PFSK-1 (cell line): ENCODE measurements at regions not wholly inside any gene's neighbourhood (a gene's known extent, or its start where the extent isn't known, plus 50 kb on each side); places are given as distances from the start of the nearest gene placed in this dataset.

ENCODE experiments used
- FOXP2 ChIP-seq: optimal IDR thresholded peaks from 2 replicates; pipeline ENCODE3; 2011; ENCODE audit warnings: borderline replicate concordance, control low read depth, inconsistent platforms; ENCODE audit not compliant: insufficient read depth; ENCODE audit errors: extremely low read length, extremely low read depth
- POLR2AphosphoS5 ChIP-seq: IDR thresholded peaks from 2 replicates; pipeline ENCODE4 v1.6.1; 2012; ENCODE audit warnings: low read depth, mild to moderate bottlenecking, control low read depth, low read length, moderate library complexity
- REST ChIP-seq, 2 experiments: IDR thresholded peaks; 2 replicates each; pipeline versions ENCODE4 v1.6.1 to v1.8.0; 2011 to 2012; ENCODE audit warnings: low read depth in 2 of 2, low read length in 2 of 2, control low read depth in 1 of 2, inconsistent platforms in 1 of 2, mild to moderate bottlenecking in 1 of 2, moderate library complexity in 1 of 2; ENCODE audit not compliant: insufficient read depth in 1 of 2
- SIN3A ChIP-seq: IDR thresholded peaks from 2 replicates; pipeline ENCODE4 v1.6.1; 2012; ENCODE audit warnings: mild to moderate bottlenecking, low read length, moderate library complexity, borderline replicate concordance; ENCODE audit not compliant: insufficient read depth
- TAF1 ChIP-seq: IDR thresholded peaks from 2 replicates; pipeline ENCODE4 v1.6.1; 2012; ENCODE audit warnings: low read length, control low read depth, borderline replicate concordance; ENCODE audit not compliant: insufficient read depth

- no peak for TF ChIP-seq POLR2AphosphoS5
- TF ChIP-seq TAF1, result no peak
- TF ChIP-seq FOXP2, result no peak
- TF ChIP-seq SIN3A, result no peak
- TF ChIP-seq REST (IDR thresholded peaks at IDR 0.05; ENCODE audit: insufficient read depth in 1 of 2, low read depth in 2 of 2, low read length in 2 of 2), result no peak
These were observed 161.1 kb upstream of the GRK3 start for GRCh38 chr22:25403284-25403810.

- TF ChIP-seq SIN3A, result no peak
- TF ChIP-seq POLR2AphosphoS5, result no peak
- TF ChIP-seq FOXP2, result no peak
- TF ChIP-seq REST (IDR thresholded peaks at IDR 0.05; ENCODE audit: insufficient read depth in 1 of 2, low read depth in 2 of 2, low read length in 2 of 2), result no peak
- no peak for TF ChIP-seq TAF1
These were observed 160.5 kb upstream of the GRK3 start for GRCh38 chr22:25403811-25404471.

GRCh38 chr22:25404556-25404927 lies 159.9 kb upstream of the GRK3 start:
- no peak for TF ChIP-seq SIN3A
- TF ChIP-seq POLR2AphosphoS5, result no peak
- TF ChIP-seq REST (IDR thresholded peaks at IDR 0.05; ENCODE audit: insufficient read depth in 1 of 2, low read depth in 2 of 2, low read length in 2 of 2), result no peak
- TF ChIP-seq FOXP2, result no peak
- TF ChIP-seq TAF1, result no peak

GRCh38 chr22:25404928-25405816 lies 159.3 kb upstream of the GRK3 start:
- TF ChIP-seq SIN3A, result no peak
- no peak for TF ChIP-seq POLR2AphosphoS5
- no peak for TF ChIP-seq REST (IDR thresholded peaks at IDR 0.05; ENCODE audit: insufficient read depth in 1 of 2, low read depth in 2 of 2, low read length in 2 of 2)
- TF ChIP-seq TAF1, result no peak
- TF ChIP-seq FOXP2, result no peak
